ES-I3 (cell line): ENCODE measurements at regions not wholly inside any gene's neighbourhood (a gene's known extent, or its start where the extent isn't known, plus 50 kb on each side); places are given as distances from the start of the nearest gene placed in this dataset.

Source experiments
- H3K36me3 ChIP-seq: 2 replicates; pipeline ENCODE4 v1.6.1; 2013; ENCODE audit warnings: mild to moderate bottlenecking, low read length, control low read depth, moderate library complexity; ENCODE audit not compliant: insufficient read depth
- H3K4me1 ChIP-seq: 2 replicates; pipeline ENCODE4 v1.6.1; 2013; ENCODE audit warnings: mild to moderate bottlenecking, control low read depth, low read length; ENCODE audit not compliant: insufficient read depth
- H3K9ac ChIP-seq: 2 replicates; pipeline ENCODE4 v1.6.1; 2013; ENCODE audit warnings: low read depth, mild to moderate bottlenecking, low read length, moderate library complexity
- H3K9me3 ChIP-seq: 2 replicates; pipeline ENCODE4 v1.6.1; 2013; ENCODE audit warnings: mild to moderate bottlenecking, low read length, moderate library complexity; ENCODE audit not compliant: control insufficient read depth, insufficient read depth

GRCh38 chr12:27907766-27908165 is 64.8 kb downstream of the PTHLH start:
- Histone ChIP-seq H3K4me1 (peaks cover 25% of the 10 kb centered on the region), H3K9me3 (no peaks in the 10 kb centered on the region), H3K36me3 (no peaks in the 10 kb centered on the region), H3K9ac (no peak overlapping the region)

GRCh38 chr12:27906658-27907473 is 65.7 kb downstream of the PTHLH start:
- no peak overlapping the region for H3K9ac ChIP-seq
- no peaks in the 10 kb centered on the region for H3K36me3 ChIP-seq
- H3K4me1 ChIP-seq, result peaks cover 25% of the 10 kb centered on the region
- no peaks in the 10 kb centered on the region for H3K9me3 ChIP-seq

- no peaks in the 10 kb centered on the region for H3K36me3 ChIP-seq
- H3K4me1 ChIP-seq, result peaks cover 25% of the 10 kb centered on the region
- no peak overlapping the region for H3K9ac ChIP-seq
- no peaks in the 10 kb centered on the region for H3K9me3 ChIP-seq
Measured at GRCh38 chr12:27906127-27906500, 66.4 kb downstream of the PTHLH start.

- Histone ChIP-seq H3K9me3 (no peaks in the 10 kb centered on the region), H3K9ac (peak overlapping the region; percentile 11; the same call in 1 of the 2 replicates), H3K4me1 (peaks cover 25% of the 10 kb centered on the region), H3K36me3 (no peaks in the 10 kb centered on the region)
Measured at GRCh38 chr12:27905285-27906126, 67.0 kb downstream of the PTHLH start.

DNA sequence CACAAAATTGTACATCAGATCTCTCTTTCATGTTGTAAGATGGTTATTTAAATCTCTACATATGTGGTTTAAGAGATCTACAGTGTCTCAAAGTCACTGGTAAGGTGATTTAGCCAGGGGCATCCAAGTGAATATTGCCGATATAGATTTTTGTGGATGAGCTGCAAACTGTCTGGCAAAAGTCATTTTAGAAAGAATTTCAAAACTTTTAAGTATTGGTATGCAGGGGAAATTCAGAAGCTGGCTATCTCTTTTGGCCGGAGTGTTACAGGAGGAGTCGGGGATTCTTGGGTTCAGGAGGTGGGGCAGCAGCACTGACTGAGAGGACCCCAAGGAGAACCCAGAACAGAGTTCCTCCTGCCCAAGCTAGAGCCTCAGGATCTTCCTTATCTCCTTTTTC is 69.9 kb downstream of the PTHLH start:
- Histone ChIP-seq H3K9ac (no peak overlapping the region), H3K4me1 (peaks cover 25% of the 10 kb centered on the region), H3K9me3 (no peaks in the 10 kb centered on the region), H3K36me3 (no peaks in the 10 kb centered on the region)

DNA sequence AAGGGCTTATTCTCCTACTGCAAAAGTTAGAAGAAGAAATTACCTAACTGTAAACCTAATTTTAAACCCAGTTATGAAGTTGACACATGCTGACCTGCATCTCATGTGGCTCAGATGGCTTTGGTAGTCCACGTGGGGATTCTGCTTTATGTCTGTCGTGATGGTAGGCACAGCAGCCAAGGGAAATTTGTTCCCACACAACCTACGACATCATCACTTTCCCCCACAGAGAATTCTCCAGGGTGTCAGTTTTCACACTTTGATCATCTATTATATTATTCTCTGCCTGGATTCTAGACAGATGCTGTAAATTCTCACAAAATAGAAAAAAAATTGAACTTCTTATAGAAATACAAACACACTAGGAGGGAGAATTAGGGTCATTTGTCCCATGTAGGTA is 70.6 kb downstream of the PTHLH start:
- H3K4me1 ChIP-seq, result peaks cover 22% of the 10 kb centered on the region
- H3K9me3 ChIP-seq, result no peaks in the 10 kb centered on the region
- no peaks in the 10 kb centered on the region for H3K36me3 ChIP-seq

DNA sequence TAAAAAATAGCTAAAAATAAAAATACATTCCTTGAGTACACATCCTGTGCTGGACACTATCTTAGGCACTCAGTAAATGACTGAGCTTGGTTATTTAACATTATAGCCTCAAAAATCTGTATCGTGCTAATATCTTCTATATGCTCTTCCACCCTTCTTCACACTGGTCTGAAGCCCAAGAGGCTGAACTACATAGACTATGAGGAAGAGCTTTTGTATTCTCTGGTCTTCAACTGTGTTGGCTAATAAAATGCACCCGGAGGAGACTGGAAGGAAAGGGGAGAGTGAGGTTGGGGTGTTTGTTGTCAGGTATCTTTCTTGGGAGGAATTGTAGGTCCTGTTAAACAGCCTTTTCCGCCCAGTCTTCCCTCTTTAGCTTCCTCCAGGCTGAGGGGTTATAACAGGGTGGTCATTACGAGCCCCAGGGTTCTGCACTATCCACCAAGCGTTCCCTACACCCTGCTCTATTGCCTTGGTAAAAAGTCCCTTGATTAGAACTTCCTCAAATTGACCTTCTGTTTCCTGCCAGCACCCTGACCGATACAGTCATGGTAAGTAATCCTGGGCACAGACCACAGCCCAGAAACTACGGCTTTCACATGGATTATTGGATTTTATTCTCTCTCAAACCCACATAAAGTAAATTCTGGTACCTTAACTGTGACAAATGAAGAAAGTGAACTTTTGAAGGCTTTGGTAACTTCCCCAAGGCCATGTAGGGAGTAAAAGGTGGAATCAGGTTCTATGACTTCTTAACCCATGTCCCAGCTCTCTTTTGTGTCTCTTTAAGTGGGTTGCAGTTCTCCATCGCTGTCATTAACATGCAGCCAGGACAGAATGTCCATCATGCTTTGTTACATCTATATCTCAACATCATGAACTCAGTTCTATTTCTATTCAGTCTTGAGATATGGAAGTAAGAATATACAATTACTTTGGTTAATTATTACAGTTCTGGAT is 71.3 kb downstream of the PTHLH start:
- H3K4me1 ChIP-seq, result peaks cover 14% of the 10 kb centered on the region
- no peaks in the 10 kb centered on the region for H3K9me3 ChIP-seq
- H3K36me3 ChIP-seq, result no peaks in the 10 kb centered on the region
- H3K9ac ChIP-seq, result no peak overlapping the region

More for the DNA sequence above, 70.6 kb downstream of the PTHLH start:
- no peak overlapping the region for H3K9ac ChIP-seq

- H3K4me1 ChIP-seq, result no peaks in the 10 kb centered on the region
- H3K36me3 ChIP-seq, result no peaks in the 10 kb centered on the region
- no peak overlapping the region for H3K9ac ChIP-seq
- no peaks in the 10 kb centered on the region for H3K9me3 ChIP-seq
Measured at GRCh38 chr12:27899151-27899661, 73.3 kb downstream of the PTHLH start.

DNA sequence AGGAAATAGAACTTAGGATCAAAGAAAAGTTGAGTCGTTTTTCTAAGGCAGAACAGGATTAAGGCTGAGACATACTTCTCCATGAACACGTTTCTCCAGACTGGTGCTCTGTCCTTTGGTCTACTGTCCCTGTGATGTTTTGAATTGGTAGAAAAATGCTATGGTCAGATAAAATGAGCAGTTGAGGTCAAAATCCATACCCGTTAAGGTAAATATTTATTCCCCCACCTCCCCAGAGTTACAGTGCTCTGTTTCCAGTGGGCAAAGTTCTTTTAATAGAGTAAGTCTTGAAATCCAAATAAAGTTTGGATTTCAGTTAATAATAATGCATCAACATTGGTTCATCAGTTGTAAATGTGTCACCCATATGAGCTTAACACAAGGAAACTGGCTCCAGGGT is 74.5 kb downstream of the PTHLH start:
- H3K36me3 ChIP-seq, result no peaks in the 10 kb centered on the region
- no peaks in the 10 kb centered on the region for H3K4me1 ChIP-seq
- no peak overlapping the region for H3K9ac ChIP-seq

DNA sequence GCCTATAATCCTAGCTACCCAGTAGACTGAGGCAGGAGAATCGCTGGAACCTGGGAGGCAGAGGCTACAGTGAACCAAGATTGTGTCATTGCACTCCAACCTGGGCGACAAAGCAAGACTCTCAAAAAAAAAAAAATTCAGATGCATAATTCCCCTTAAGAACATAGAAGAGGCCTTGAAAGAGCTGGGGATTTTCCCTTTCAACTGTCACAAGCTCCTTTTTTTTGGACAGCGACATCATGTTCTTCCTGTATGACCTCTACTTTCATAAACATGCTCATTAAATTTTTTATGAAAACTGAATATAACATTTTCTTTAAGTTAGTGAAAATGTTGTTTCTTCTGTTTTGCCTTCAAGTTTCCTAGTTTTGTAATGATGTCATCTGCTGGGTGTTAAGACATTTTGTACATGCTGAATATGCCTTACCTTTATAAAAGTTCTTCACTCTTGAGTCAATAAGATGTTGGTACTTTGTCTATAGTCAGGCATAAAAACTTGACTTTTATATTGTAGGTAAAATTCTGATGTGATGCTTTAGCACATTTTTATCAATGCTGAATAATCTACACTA is 76.0 kb downstream of the PTHLH start:
- Histone ChIP-seq H3K36me3 (no peaks in the 10 kb centered on the region), H3K9me3 (no peaks in the 10 kb centered on the region), H3K4me1 (no peaks in the 10 kb centered on the region), H3K9ac (no peak overlapping the region)

More for the DNA sequence above, 74.5 kb downstream of the PTHLH start:
- no peaks in the 10 kb centered on the region for H3K9me3 ChIP-seq

- Histone ChIP-seq H3K9me3 (no peaks in the 10 kb centered on the region), H3K9ac (no peak overlapping the region), H3K36me3 (no peaks in the 10 kb centered on the region), H3K4me1 (no peaks in the 10 kb centered on the region)
Measured at GRCh38 chr12:27894309-27894708, 78.2 kb downstream of the PTHLH start.

DNA sequence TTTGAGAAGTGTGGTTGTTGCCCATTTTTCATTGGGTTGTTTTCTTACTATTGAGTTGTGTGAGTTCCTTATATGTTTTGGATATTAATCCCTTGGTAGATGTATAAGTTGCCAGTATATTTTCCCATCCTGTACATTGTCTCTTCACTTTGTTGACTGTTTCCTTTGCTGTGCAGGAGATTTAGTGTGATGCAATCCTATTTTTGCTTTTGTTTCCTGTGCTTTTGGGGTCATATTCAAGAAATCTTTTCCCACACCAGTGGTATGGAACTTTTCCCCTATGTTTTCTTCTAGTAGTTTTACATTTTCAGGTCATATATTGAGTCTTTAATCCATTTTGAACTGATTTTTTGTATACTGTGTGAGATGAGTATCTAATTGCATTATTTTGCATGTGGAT is 92.8 kb downstream of the PTHLH start:
- no peaks in the 10 kb centered on the region for H3K36me3 ChIP-seq

DNA sequence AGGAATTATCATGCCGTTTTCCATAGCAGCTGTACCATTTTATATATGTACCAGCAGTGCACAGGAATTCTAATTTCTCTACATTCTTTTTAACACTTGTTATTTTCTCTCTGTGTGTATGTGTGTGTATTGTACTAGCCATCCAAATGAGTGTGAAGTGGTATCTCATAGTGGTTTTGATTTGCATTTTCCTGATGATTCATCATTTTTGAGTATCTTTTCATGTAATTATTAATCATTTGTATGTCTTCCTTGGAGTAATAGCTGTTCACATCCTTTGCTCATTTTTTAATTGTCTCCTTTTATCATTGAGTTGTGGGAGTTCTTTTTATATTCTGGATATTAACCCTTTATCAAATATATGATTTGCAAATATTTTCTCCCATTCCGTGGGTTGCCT is 95.6 kb upstream of the MANSC4 start:
- Histone ChIP-seq H3K4me1 (no peaks in the 10 kb centered on the region), H3K9ac (no peak overlapping the region), H3K36me3 (no peaks in the 10 kb centered on the region), H3K9me3 (no peaks in the 10 kb centered on the region)

More for the DNA sequence above, 92.8 kb downstream of the PTHLH start:
- Histone ChIP-seq H3K9ac (no peak overlapping the region), H3K9me3 (no peaks in the 10 kb centered on the region), H3K4me1 (no peaks in the 10 kb centered on the region)
